ENCODE measurements at regions not wholly inside any gene's neighbourhood (a gene's known extent, or its start where the extent isn't known, plus 50 kb on each side); places are given as distances from the start of the nearest gene placed in this dataset.
A peak's percentile ranks its signal among the peaks of the same experiment; 100 is the strongest.

GRCh38 chr7:153422291-153423209, 629.6 kb upstream of the DPP6 start:
- TF ChIP-seq POLR2AphosphoS5 (IDR thresholded peaks at IDR 0.05) (no peak), EP300 (IDR thresholded peaks at IDR 0.05) (no peak), POLR2A (IDR thresholded peaks at IDR 0.05) (no peak), CTCF (IDR thresholded peaks at IDR 0.05) (no peak)
- H3K9me3 ChIP-seq, result no peaks in the 10 kb centered on the region
- H3K36me3 ChIP-seq, result no peaks in the 10 kb centered on the region
- no peak overlapping the region for H3K27ac ChIP-seq
- DNase-seq, result no peak
- H3K27me3 ChIP-seq, result no peaks in the 10 kb centered on the region
- H3K4me1 ChIP-seq, result peaks cover 0 to 16% (median 0%) of the 10 kb centered on the region in 4 donors
- WGBS, 5 donors, result 50 to 72% (median 51%) methylated on average over 9 of the region's 9 CpGs
- intact Hi-C loops (cut with DNase I; ENCODE audit: low total_unique reads), result no loop called here
- no peak overlapping the region for H3K4me3 ChIP-seq

GRCh38 chr7:153423210-153423590, 629.0 kb upstream of the DPP6 start:
- intact Hi-C loops (cut with DNase I; ENCODE audit: low total_unique reads), result no loop called here
- no peak overlapping the region for H3K27ac ChIP-seq
- no peak for TF ChIP-seq CTCF (IDR thresholded peaks at IDR 0.05)
- no peak for TF ChIP-seq POLR2AphosphoS5 (IDR thresholded peaks at IDR 0.05)
- no peaks in the 10 kb centered on the region for H3K9me3 ChIP-seq
- no peak for DNase-seq
- H3K36me3 ChIP-seq, result no peaks in the 10 kb centered on the region
- peaks cover 0 to 16% (median 0%) of the 10 kb centered on the region in 4 donors for H3K4me1 ChIP-seq
- WGBS, 5 donors, result 41 to 73% (median 53%) methylated on average over 2 of the region's 2 CpGs
- no peaks in the 10 kb centered on the region for H3K27me3 ChIP-seq
- no peak overlapping the region for H3K4me3 ChIP-seq

- no peak overlapping the region for H3K27ac ChIP-seq
- no peaks in the 10 kb centered on the region for H3K27me3 ChIP-seq
- H3K4me1 ChIP-seq, result no peaks in the 10 kb centered on the region
- H3K36me3 ChIP-seq, result no peaks in the 10 kb centered on the region
- WGBS, 5 donors, result 68 to 76% (median 70%) methylated on average over 5 of the region's 5 CpGs
- H3K9me3 ChIP-seq, result peaks cover 0 to 4% (median 0%) of the 10 kb centered on the region in 4 donors
- DNase-seq, result no peak
- intact Hi-C loops (cut with DNase I; ENCODE audit: low total_unique reads), result no loop called here
- TF ChIP-seq CTCF (IDR thresholded peaks at IDR 0.05) (no peak), POLR2A (IDR thresholded peaks at IDR 0.05) (no peak), POLR2AphosphoS5 (IDR thresholded peaks at IDR 0.05) (no peak), EP300 (IDR thresholded peaks at IDR 0.05) (no peak)
- H3K4me3 ChIP-seq, result no peak overlapping the region
These were observed 621.3 kb upstream of the DPP6 start for GRCh38 chr7:153430931-153431330.

GRCh38 chr7:153432063-153432462, 620.1 kb upstream of the DPP6 start:
- peaks cover 0 to 4% (median 0%) of the 10 kb centered on the region in 4 donors for H3K9me3 ChIP-seq
- no peak for TF ChIP-seq CTCF (IDR thresholded peaks at IDR 0.05)
- no peak for TF ChIP-seq POLR2AphosphoS5 (IDR thresholded peaks at IDR 0.05)
- no peak for TF ChIP-seq POLR2A (IDR thresholded peaks at IDR 0.05)
- TF ChIP-seq EP300 (IDR thresholded peaks at IDR 0.05), result no peak
- H3K27me3 ChIP-seq, result no peaks in the 10 kb centered on the region
- peak in 1 of 2 donors; percentile 49 for DNase-seq
- no peak overlapping the region for H3K4me3 ChIP-seq
- intact Hi-C loops (cut with DNase I; ENCODE audit: low total_unique reads), result no loop called here
- no peak overlapping the region for H3K27ac ChIP-seq
- H3K4me1 ChIP-seq, result no peaks in the 10 kb centered on the region
- 18 to 29% (median 27%) methylated on average over 8 of the region's 8 CpGs for WGBS, 5 donors
- H3K36me3 ChIP-seq, result no peaks in the 10 kb centered on the region
